ENCODE measurements at regions not wholly inside any gene's neighbourhood (a gene's known extent, or its start where the extent isn't known, plus 50 kb on each side); places are given as distances from the start of the nearest gene placed in this dataset.

- no peak overlapping the region for H2AFZ ChIP-seq (ENCODE audit: low read depth, low read length)
- ChIA-PET POLR2A (no interaction called here), CTCF (ENCODE audit: low intra/inter-chr PET ratio) (no interaction called here)
- H3K36me3 ChIP-seq (ENCODE audit: control insufficient read depth, insufficient read depth, low read length) = no peaks in the 10 kb centered on the region
- peaks cover 0 to 26% of the 10 kb centered on the region in 2 experiments; a peak in 4 of 5 replicates for H3K27me3 ChIP-seq (ENCODE audit: control insufficient read depth in 2 of 2, insufficient read depth in 2 of 2, low read length in 2 of 2)
- H3K79me2 ChIP-seq (ENCODE audit: control insufficient read depth, insufficient read depth, low read length) = no peaks in the 10 kb centered on the region
- no peak for TF ChIP-seq MAX (CRISPR knock-in tag; IDR thresholded peaks at IDR 0.05)
- no peak for TF ChIP-seq SNIP1 (IDR thresholded peaks at IDR 0.05; ENCODE audit: low read depth)
- TF ChIP-seq GABPA (tag; conservative IDR thresholded peaks at IDR 0.05; ENCODE audit: low read depth) = no peak
- no peak for TF ChIP-seq ZNF511 (CRISPR knock-in tag; IDR thresholded peaks at IDR 0.05)
- no peak for TF ChIP-seq ZKSCAN1 (IDR thresholded peaks at IDR 0.05; ENCODE audit: low read depth, low read length)
- no peak for TF ChIP-seq RFX1 (IDR thresholded peaks at IDR 0.05)
- TF ChIP-seq YBX1 (IDR thresholded peaks at IDR 0.05) = no peak
- no peak for TF ChIP-seq ZBTB8A (IDR thresholded peaks at IDR 0.05; ENCODE audit: partially characterized antibody)
- TF ChIP-seq CLOCK (CRISPR knock-in tag; IDR thresholded peaks at IDR 0.05; ENCODE audit: borderline replicate concordance) = no peak
- TF ChIP-seq ATF4 (CRISPR knock-in tag; IDR thresholded peaks at IDR 0.05) = no peak
- in situ Hi-C loops (cut with MboI) (loop anchor here (25.0 kb wide), 1 partner anchor 668 kb away; the partner anchor contains the start of gene ID2), intact Hi-C loops (cut with micrococcal nuclease) (no loop called here)
- H3K9ac ChIP-seq (ENCODE audit: insufficient read depth in 1 of 2, low read depth in 2 of 2, low read length in 2 of 2) = no peak overlapping the region
- ATAC-seq (no peak), DNase-seq (ENCODE audit: extremely low read depth in 1 of 4, low spot score in 3 of 4) (no peak), FAIRE-seq (no peak)
- no peak overlapping the region for H3K4me3 ChIP-seq
- no peak overlapping the region for H3K4me2 ChIP-seq (ENCODE audit: insufficient read depth, low read length)
- 7% methylated on average over 8 of the region's 8 CpGs for WGBS (ENCODE audit: insufficient coverage, low coverage, missing lambda C conversion rate)
- no TSS peak for BruUV-seq (replicated peaks)
- no peaks in the 10 kb centered on the region for H3K9me1 ChIP-seq (ENCODE audit: control insufficient read depth, insufficient read depth, low read length)
- no peaks in the 10 kb centered on the region for H3K4me1 ChIP-seq (replicated peaks in 1 of 2; ENCODE audit: control insufficient read depth in 2 of 2, insufficient read depth in 2 of 2, low read length in 2 of 2)
- no peak overlapping the region for H3K27ac ChIP-seq (ENCODE audit: extremely low read depth, low read depth, low read length)
- no peaks in the 10 kb centered on the region for H4K20me1 ChIP-seq (replicated peaks; ENCODE audit: control insufficient read depth, insufficient read depth, low read length)
- no peaks in the 10 kb centered on the region for H3K9me3 ChIP-seq (replicated peaks; ENCODE audit: control insufficient read depth, insufficient read depth, low read depth, low read length)
These were observed 662.9 kb upstream of the ID2 start for GRCh38 chr2:8018956-8019355.

Measured in K562 (cell line).